Frontal cortex (tissue), 3 donors: ENCODE measurements at regions not wholly inside any gene's neighbourhood (a gene's known extent, or its start where the extent isn't known, plus 50 kb on each side); places are given as distances from the start of the nearest gene placed in this dataset.

Experiments
- DNase-seq, 2 donors: peaks; one replicate each; pipeline ENCODE4 v3.0.0; 2012; ENCODE audit warnings: low spot score in 2 of 2
- FAIRE-seq: peaks from 2 replicates; lab custom pipeline; 2012; peaks lifted over from hg19 to GRCh38; lab: Jason Lieb, UNC
- donor health status: control.
- donor health status: control.
- donor health status: control.

GRCh38 chr5:161138751-161139455 is 286.9 kb upstream of the ATP10B start:
- no peak for DNase-seq
- no peak for FAIRE-seq

DNA sequence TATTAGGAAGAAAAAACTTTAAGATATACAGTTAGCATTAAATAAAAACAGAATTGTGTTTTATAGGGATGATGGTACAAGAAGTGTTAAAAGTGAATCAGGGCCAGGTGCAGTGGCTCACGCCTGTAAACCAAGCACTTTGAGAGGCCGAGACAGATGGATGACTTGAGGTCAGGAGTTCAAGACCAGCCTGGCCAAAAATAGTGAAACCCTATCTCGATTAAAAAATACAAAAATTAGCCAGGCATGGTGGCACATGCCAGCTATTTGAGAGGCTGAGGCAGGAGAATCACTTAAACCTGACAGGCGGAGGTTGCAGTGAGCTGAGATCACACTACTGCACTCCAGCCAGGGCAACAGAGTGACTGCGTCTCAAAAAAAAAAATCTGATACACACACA is 282.9 kb upstream of the ATP10B start:
- FAIRE-seq: no peak

GRCh38 chr5:161134083-161134482 is 282.1 kb upstream of the ATP10B start:
- FAIRE-seq (no peak), DNase-seq (no peak)

More for the DNA sequence above, 282.9 kb upstream of the ATP10B start:
- DNase-seq: no peak

DNA sequence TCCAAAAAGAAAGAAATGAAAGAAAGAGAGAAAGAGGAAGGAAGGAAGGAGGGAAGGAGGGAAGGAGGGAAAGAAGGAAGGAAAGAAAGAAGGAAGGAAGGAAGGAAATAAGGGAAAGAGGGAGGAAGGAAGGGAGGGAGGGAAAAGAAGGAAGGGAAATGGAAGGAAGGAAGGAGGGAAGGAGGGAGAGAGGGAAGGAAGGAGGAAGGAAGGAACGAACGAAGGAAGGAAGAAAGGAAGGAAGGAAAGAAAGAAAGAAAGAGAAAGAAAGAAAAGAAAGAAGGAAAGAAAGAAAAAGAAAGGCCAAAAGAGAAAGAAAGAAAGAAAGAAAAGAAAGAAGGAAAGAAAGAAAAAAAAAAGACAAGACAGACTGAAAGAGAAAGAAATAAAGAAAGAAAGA is 263.9 kb upstream of the ATP10B start:
- DNase-seq (no peak), FAIRE-seq (no peak)

DNA sequence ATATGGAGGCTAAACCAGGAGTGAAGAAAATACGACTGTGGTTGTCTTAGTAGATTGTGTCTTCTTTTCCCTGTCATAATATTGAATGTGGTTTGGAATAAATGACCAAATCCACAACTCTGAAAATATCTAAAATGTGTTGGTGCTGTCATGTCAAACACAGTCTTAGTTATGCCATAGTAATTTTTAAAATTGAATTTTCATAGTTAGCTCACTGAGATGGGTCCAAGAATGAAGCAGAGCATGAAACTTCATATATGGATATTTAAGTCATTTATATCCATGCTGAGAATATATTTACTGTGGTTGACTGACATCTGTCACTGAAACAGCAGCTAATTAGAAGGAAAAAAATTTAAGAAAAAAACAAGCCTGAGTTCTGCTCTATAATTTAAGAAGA is 260.4 kb upstream of the ATP10B start:
- DNase-seq: no peak

GRCh38 chr5:161105525-161105924 is 253.5 kb upstream of the ATP10B start:
- FAIRE-seq (no peak), DNase-seq (peak in 1 of 2 donors; percentile 2)

More for the DNA sequence above, 260.4 kb upstream of the ATP10B start:
- no peak for FAIRE-seq

GRCh38 chr5:161098516-161098915 is 246.5 kb upstream of the ATP10B start:
- no peak for FAIRE-seq

GRCh38 chr5:161096581-161096980 is 244.6 kb upstream of the ATP10B start:
- DNase-seq (no peak), FAIRE-seq (no peak)

More at GRCh38 chr5:161098516-161098915, 246.5 kb upstream of the ATP10B start:
- no peak for DNase-seq

DNA sequence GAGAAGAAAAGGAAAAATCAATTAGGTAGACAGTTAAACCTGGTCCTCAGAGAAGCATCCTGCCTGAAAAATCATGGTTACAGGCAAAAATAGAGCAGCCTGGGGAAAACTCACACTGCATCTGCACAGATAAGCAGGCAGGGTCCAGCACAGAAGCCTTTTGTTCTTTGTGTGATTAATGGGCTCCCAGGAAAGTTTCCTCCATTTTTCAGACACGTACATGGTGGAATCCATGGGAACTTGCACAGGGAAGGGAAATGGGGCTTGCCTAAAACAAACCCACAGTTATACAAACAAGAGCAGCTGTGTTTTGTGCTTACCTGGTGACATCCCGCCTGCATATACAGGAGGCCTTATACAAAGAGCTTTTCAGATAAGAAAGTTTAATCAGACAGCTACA is 243.9 kb upstream of the ATP10B start:
- FAIRE-seq: no peak
- DNase-seq: no peak

DNA sequence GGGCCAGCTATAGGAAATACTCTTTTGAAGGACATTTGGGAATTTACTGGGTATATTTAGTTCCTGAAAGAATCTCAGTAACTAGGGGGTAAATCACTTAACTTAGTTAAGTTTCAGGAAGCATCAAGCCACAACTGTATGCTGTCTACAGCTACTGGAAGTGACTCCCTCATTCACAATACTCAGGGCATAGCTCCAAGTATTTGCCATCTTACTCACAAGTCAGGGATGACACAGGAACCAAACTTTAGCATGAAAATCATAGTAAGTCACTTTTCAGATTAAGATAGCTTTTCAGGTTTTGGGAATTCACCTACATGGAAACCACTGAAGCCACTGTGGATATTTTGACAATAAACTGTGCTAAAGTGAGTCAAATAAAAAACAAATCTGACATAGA is 242.4 kb upstream of the ATP10B start:
- DNase-seq: no peak
- no peak for FAIRE-seq

DNA sequence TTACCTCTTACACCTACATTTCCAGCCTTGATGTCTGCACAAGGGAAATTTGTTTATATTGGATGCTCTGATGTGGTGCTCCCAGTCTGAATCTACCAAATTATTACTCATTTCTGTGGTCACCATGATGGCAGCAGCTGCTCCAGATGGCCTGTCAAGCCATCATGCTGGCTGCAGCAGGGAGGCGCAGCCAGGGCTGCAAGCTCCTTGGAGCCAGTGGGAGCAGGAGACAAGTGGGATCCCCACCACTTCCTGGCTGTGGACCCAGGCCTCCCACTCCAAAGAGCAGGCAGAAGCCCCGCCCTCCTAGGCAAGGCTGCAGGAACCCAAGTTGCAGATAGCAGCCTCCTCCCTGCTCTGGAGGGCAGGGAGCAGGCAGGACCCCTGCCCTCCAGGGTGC is 241.1 kb upstream of the ATP10B start:
- FAIRE-seq (no peak), DNase-seq (no peak)

DNA sequence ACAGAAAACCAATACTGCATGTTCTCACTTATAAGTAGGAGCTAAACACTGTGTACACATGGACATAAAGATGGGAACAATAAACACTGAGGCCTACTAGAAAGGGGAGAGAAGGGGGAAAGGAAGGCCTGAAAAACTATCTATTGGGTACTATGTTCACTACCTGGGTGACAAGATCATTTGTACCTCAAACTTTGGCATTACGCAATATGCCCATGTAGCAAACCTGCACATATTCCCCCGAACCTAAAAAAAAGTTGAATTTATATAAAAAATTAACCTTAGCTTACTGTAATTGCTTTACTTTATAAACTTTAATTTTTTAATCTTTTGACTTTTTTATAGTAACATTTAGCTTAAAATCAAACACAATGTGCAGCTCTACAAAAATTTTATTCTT is 237.6 kb upstream of the ATP10B start:
- no peak for DNase-seq
- FAIRE-seq: no peak

DNA sequence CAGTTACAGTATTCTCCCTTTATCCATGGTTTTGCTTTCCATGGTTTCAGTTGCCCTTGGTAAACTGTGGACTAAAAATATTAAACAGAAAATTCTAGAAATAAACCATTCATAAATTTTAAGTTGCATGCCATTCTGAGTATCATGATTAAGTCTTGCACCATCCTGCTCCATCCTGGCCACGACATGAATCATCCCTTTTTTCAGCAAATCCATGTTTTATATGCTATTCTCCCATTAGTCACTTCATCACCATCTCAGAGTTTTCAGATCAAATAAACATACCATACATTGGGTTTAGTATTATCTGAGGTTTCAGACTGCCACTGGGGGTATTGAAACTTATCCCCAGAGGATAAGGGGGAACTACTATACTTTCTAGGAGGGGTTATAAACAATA is 234.4 kb upstream of the ATP10B start:
- FAIRE-seq: no peak
- no peak for DNase-seq

DNA sequence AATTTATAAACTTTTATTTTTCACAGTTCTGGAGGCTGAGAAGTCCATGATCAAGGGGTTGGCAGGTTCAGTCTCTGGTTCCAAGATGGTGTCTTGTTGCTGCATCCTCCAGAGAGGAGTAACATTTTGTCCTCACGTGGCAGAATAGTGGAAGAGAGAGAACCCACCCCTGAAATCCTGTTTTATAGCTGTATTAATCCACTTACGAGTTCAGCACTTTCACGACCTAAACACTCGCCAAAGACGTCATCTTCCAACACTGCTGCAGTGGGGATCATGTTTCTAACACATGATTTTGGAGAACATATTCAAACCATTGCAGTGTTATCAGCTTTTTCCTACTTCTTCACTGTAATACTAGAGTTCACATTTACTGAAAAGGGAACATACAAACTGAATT is 233.0 kb upstream of the ATP10B start:
- no peak for DNase-seq
- no peak for FAIRE-seq

GRCh38 chr5:161084115-161084514 is 232.1 kb upstream of the ATP10B start:
- DNase-seq (no peak), FAIRE-seq (no peak)

GRCh38 chr5:161078793-161079192 is 226.8 kb upstream of the ATP10B start:
- DNase-seq (no peak), FAIRE-seq (no peak)

- no peak for DNase-seq
- no peak for FAIRE-seq
These were observed 226.0 kb upstream of the ATP10B start for GRCh38 chr5:161077936-161078545.

GRCh38 chr5:161077496-161077895 is 225.5 kb upstream of the ATP10B start:
- no peak for DNase-seq
- no peak for FAIRE-seq

DNA sequence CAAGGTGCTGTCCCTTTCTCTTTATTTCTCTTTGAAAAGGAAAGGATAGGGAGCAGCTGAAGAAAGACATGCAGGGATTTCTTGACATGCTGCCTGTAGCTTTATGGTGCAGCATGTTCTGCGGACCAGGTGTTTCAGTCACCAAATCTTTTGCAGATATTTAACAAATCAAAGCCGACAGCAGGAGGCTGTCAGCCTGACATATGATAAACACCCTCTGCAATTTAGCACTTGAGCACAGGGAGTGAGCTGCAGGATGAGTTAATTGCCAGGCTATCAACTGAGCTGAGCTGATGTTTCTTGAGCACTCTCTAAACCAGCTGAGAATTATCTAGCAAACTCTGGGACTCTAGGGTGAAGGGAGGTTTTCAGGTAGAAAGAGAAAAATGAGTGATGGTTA is 212.8 kb upstream of the ATP10B start:
- DNase-seq (no peak), FAIRE-seq (no peak)

- DNase-seq (no peak), FAIRE-seq (no peak)
These were observed 212.3 kb upstream of the ATP10B start for GRCh38 chr5:161064297-161064696.

- no peak for FAIRE-seq
These were observed 206.8 kb upstream of the ATP10B start for GRCh38 chr5:161058781-161059180.

More at GRCh38 chr5:161058781-161059180, 206.8 kb upstream of the ATP10B start:
- no peak for DNase-seq
